HepG2 (cell line): ENCODE measurements at regions not wholly inside any gene's neighbourhood (a gene's known extent, or its start where the extent isn't known, plus 50 kb on each side); places are given as distances from the start of the nearest gene placed in this dataset.

Experiments
- ATAC-seq: fragments of 200-7000 bp; cut with Tn5 transposase; 3 replicates; pipeline ENCODE4 v1.9.1; 2020; ENCODE audit warnings: mild to moderate bottlenecking, moderate library complexity
- BruUV-seq: library from RNA; stranded (reverse); fragments of 400-500 nt; replicated peaks from 2 replicates; lab custom pipeline; 2021; lab: Mats Ljungman, UMichigan
- CTCF ChIA-PET: fragments of 300-600 bp; formaldehyde crosslinking; extraction: SDS; loops from one replicate; lab custom pipeline; 2021; ENCODE audit warnings: low total read pairs, inconsistent platforms, low intra/inter-chr PET ratio; lab: Yijun Ruan, JAX
- POLR2A ChIA-PET: fragments of 350-600 bp; sonication (Branson Sonifier 250); formaldehyde crosslinking; loops from one replicate; lab custom pipeline; 2020; ENCODE audit warnings: antibody characterized with exemption, inconsistent platforms; lab: Yijun Ruan, JAX
- DNase-seq: peaks from one replicate; pipeline ENCODE4 v3.0.0-alpha.2; 2015; ENCODE audit warnings: low spot score
- FAIRE-seq: peaks from 3 replicates; lab custom pipeline; 2011; peaks lifted over from hg19 to GRCh38; lab: Jason Lieb, UNC
- H2AFZ ChIP-seq: one replicate; pipeline ENCODE4 v1.6.1; 2011; ENCODE audit warnings: low read length, inconsistent platforms
- H3K27ac ChIP-seq: fragments of 300-600 bp; 3 replicates; pipeline ENCODE4 v1.8.0; 2011; ENCODE audit warnings: mixed run types, mild to moderate bottlenecking, mixed read lengths, low read length, inconsistent platforms; ENCODE audit not compliant: insufficient read depth; ENCODE audit errors: extremely low read length
- H3K27me3 ChIP-seq, 2 experiments: fragments of 200-600 bp in 1 of 2; 2 replicates in 1 of 2; 3 replicates in 1 of 2; pipeline versions ENCODE4 v1.6.0 to v1.8.0; 2011; ENCODE audit warnings: low read length in 2 of 2, mild to moderate bottlenecking in 2 of 2, moderate library complexity in 2 of 2, inconsistent platforms in 1 of 2; ENCODE audit not compliant: insufficient read depth in 2 of 2, control insufficient read depth in 1 of 2
- H3K36me3 ChIP-seq, 2 experiments: fragments of 200-600 bp in 1 of 2; replicated peaks in 1 of 2; 2 replicates in 1 of 2; 3 replicates in 1 of 2; pipeline versions ENCODE4 v1.5.1 to v1.8.0; 2011; ENCODE audit warnings: low read length in 2 of 2, inconsistent platforms in 1 of 2; ENCODE audit not compliant: insufficient read depth in 2 of 2, control insufficient read depth in 1 of 2
- H3K4me1 ChIP-seq: 2 replicates; pipeline ENCODE4 v1.5.1; 2012; ENCODE audit warnings: low read length, inconsistent platforms; ENCODE audit not compliant: insufficient read depth
- H3K4me2 ChIP-seq: 2 replicates; pipeline ENCODE4 v1.6.0; 2011; ENCODE audit warnings: low read depth, low read length, inconsistent platforms
- H3K4me3 ChIP-seq, 3 experiments: fragments of 200-600 bp in 1 of 3; sonication (generic), shearing (Covaris generic) in 1 of 3; replicated peaks in 1 of 3; 2 replicates each; pipeline ENCODE4 v1.5.1; 2011 to 2016; ENCODE audit warnings: low read length in 3 of 3, inconsistent platforms in 2 of 3, low read depth in 2 of 3, mild to moderate bottlenecking in 2 of 3, control low read depth in 1 of 3, mixed read lengths in 1 of 3; ENCODE audit not compliant: insufficient read depth in 1 of 3
- H3K79me2 ChIP-seq: one replicate; pipeline ENCODE4 v1.6.1; 2011; ENCODE audit warnings: low read length, inconsistent platforms; ENCODE audit not compliant: insufficient read depth
- H3K9ac ChIP-seq: 2 replicates; pipeline ENCODE4 v1.6.0; 2011; ENCODE audit warnings: mild to moderate bottlenecking, low read depth, low read length, inconsistent platforms; ENCODE audit not compliant: insufficient read depth
- H3K9me3 ChIP-seq: 2 replicates; pipeline ENCODE4 v1.5.1; 2012; ENCODE audit warnings: mild to moderate bottlenecking, low read length
- H4K20me1 ChIP-seq: 2 replicates; pipeline ENCODE4 v1.6.0; 2011; ENCODE audit warnings: inconsistent platforms, mild to moderate bottlenecking, low read length, moderate library complexity; ENCODE audit not compliant: insufficient read depth
- ADNP ChIP-seq: sonication (generic); formaldehyde crosslinking; IDR thresholded peaks from 2 replicates; pipeline ENCODE4 v1.4.0; 2020; ENCODE audit warnings: missing genetic modification reagents
- ATF1 ChIP-seq: IDR thresholded peaks from 2 replicates; pipeline ENCODE4 v1.6.1; 2016; ENCODE audit warnings: mild to moderate bottlenecking, control low read depth
- EZH2 ChIP-seq: conservative IDR thresholded peaks from 2 replicates; pipeline ENCODE4 v1.6.1; 2012; ENCODE audit warnings: mild to moderate bottlenecking, low read depth, low read length, moderate library complexity
- HMG20A ChIP-seq: IDR thresholded peaks from 2 replicates; pipeline ENCODE4 v1.6.1; 2016; ENCODE audit warnings: borderline replicate concordance
- NFE2L2 ChIP-seq: fragments of 150-350 bp; IDR thresholded peaks from 2 replicates; pipeline ENCODE4 v1.6.1; 2014; ENCODE audit warnings: low read length
- SCMH1 ChIP-seq: sonication (generic); formaldehyde crosslinking; IDR thresholded peaks from 2 replicates; pipeline ENCODE4 v1.9.0; 2021; ENCODE audit warnings: missing genetic modification reagents, mild to moderate bottlenecking, borderline replicate concordance
- ZKSCAN1 ChIP-seq: fragments of 150-350 bp; IDR thresholded peaks from 2 replicates; pipeline ENCODE4 v1.6.1; 2014; ENCODE audit warnings: low read length
- ZNF256 ChIP-seq: sonication (generic); formaldehyde crosslinking; conservative IDR thresholded peaks from 2 replicates; pipeline ENCODE4 v1.4.0; 2020; ENCODE audit warnings: missing genetic modification reagents
- ZNF501 ChIP-seq: sonication (generic); formaldehyde crosslinking; IDR thresholded peaks from 2 replicates; pipeline ENCODE4 v1.5.1; 2020; ENCODE audit warnings: mild to moderate bottlenecking, moderate library complexity, missing genetic modification reagents
- ZNF546 ChIP-seq: sonication (generic); formaldehyde crosslinking; conservative IDR thresholded peaks from 2 replicates; pipeline ENCODE4 v1.8.1; 2023; ENCODE audit warnings: mild to moderate bottlenecking, missing genetic modification reagents
- WGBS: methylation state at CpG from one replicate; pipeline ENCODE4 v1.1.6; 2017; ENCODE audit warnings: low lambda C conversion rate; 5-methylcytosine and 5-hydroxymethylcytosine counted together
- in situ Hi-C: cut with HindIII; loops from 2 replicates; pipeline ENCODE4 v1.10.0; 2017; ENCODE audit warnings: low pct_unique_long_range_greater_than_20kb; ENCODE audit not compliant: extremely low pct_ligation_motif_present
- intact Hi-C: fragments of 100-400 bp; cut with micrococcal nuclease; formaldehyde crosslinking; loops from one replicate; pipeline ENCODE4 v1.10.0; 2022; ENCODE audit not compliant: unreplicated experiment
- TF ChIP-seq, protein P1 (sequence below): sonication (generic); formaldehyde crosslinking; IDR thresholded peaks from 2 replicates; pipeline ENCODE4 v1.8.0; 2022; ENCODE audit warnings: mild to moderate bottlenecking, missing genetic modification reagents, borderline replicate concordance
- TF ChIP-seq, protein P2 (sequence below): sonication (generic); formaldehyde crosslinking; IDR thresholded peaks from 2 replicates; pipeline ENCODE4 v1.9.0; 2021; ENCODE audit warnings: missing genetic modification reagents, mild to moderate bottlenecking, borderline replicate concordance
- TF ChIP-seq, protein P3 (sequence below): sonication (generic); formaldehyde crosslinking; IDR thresholded peaks from 2 replicates; pipeline ENCODE4 v1.4.0; 2020; ENCODE audit warnings: missing genetic modification reagents
- TF ChIP-seq, protein P4 (sequence below): sonication (generic); formaldehyde crosslinking; IDR thresholded peaks from 2 replicates; pipeline ENCODE4 v1.8.1; 2023; ENCODE audit warnings: mild to moderate bottlenecking, missing genetic modification reagents

DNA sequence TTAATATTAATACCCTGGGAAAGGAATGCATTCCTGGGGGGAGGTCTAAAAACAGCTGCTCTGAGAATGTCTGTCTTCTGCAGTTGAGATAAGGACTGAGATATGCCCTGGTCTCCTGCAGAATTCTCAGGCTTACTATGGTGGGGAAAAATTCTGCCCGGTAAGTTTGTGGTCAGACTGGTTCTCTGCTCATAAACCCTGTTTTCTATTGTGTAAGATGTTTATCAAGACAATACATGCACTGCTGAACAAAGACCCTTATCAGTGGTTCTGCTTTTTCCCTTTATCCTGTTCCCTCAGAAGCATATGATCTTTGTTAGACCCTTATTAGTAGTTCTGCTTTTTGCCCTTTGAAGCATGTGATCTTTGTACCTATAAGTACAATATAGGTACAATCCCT, 494.6 kb downstream of the CNTN6 start (continued):
- TF ChIP-seq, protein P1, sequence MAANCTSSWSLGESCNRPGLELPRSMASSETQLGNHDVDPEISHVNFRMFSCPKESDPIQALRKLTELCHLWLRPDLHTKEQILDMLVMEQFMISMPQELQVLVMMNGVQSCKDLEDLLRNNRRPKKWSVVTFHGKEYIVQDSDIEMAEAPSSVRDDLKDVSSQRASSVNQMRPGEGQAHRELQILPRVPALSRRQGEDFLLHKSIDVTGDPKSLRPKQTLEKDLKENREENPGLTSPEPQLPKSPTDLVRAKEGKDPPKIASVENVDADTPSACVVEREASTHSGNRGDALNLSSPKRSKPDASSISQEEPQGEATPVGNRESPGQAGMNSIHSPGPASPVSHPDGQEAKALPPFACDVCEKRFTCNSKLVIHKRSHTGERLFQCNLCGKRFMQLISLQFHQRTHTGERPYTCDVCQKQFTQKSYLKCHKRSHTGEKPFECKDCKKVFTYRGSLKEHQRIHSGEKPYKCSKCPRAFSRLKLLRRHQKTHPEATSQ, result no peak
- TF ChIP-seq EZH2 (no peak), HMG20A (CRISPR knock-in tag) (no peak)

DNA sequence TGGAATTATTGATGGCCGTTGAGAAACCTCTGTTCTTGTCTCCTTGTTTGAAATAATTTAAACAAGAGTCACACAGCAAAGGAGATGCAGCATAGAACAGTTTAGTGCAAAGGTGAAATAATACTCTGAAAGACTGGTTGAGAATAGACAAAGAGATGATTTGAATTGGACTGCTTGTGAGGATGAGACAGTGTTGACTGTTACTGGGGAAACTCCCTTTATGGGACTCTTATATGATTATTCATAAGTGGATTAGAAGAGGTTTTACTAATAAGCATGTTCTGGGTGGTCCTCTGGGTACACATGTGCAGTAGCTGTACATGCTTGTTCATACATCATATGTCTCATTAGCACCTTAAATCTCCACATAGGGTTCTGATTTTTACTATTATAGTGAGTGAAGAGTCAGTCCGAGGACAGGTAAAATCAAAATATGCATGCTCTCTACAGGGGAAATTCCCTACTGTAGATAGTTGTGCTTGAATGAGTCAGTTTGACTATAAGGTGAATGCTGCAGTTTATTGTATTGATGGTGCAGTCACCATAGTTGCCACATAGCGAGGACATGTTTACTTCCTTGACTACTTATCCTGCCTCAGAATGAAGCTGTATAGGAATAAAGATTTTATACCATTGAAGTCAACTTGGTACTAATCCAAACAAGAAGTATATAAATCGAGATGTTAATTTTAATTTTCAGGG, 498.7 kb downstream of the CNTN6 start:
- POLR2A ChIA-PET, result no interaction called here
- no peak for FAIRE-seq
- no peaks in the 10 kb centered on the region for H3K79me2 ChIP-seq
- no peak for ATAC-seq
- intact Hi-C loops, result no loop called here
- H3K27ac ChIP-seq, result no peak overlapping the region
- no peaks in the 10 kb centered on the region for H3K27me3 ChIP-seq
- H2AFZ ChIP-seq, result no peak overlapping the region
- H3K4me1 ChIP-seq, result no peaks in the 10 kb centered on the region
- no peak for DNase-seq
- no peaks in the 10 kb centered on the region for H4K20me1 ChIP-seq
- H3K4me2 ChIP-seq, result no peak overlapping the region
- H3K36me3 ChIP-seq, result no peaks in the 10 kb centered on the region
- WGBS, result 3% methylated on average over 4 of the region's 4 CpGs
- in situ Hi-C loops, result no loop called here
- H3K9ac ChIP-seq, result no peak overlapping the region
- CTCF ChIA-PET, result interaction anchor here (0.6 kb wide), 1 partner anchor 107 kb away, joined by 3 read pairs; no protein-coding TSS in a partner anchor
- BruUV-seq, result no TSS peak
- TF ChIP-seq ADNP (CRISPR knock-in tag), result no peak
- TF ChIP-seq ZKSCAN1, result no peak
- TF ChIP-seq, protein P2, sequence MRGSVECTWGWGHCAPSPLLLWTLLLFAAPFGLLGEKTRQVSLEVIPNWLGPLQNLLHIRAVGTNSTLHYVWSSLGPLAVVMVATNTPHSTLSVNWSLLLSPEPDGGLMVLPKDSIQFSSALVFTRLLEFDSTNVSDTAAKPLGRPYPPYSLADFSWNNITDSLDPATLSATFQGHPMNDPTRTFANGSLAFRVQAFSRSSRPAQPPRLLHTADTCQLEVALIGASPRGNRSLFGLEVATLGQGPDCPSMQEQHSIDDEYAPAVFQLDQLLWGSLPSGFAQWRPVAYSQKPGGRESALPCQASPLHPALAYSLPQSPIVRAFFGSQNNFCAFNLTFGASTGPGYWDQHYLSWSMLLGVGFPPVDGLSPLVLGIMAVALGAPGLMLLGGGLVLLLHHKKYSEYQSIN, result no peak
- TF ChIP-seq, protein P3, sequence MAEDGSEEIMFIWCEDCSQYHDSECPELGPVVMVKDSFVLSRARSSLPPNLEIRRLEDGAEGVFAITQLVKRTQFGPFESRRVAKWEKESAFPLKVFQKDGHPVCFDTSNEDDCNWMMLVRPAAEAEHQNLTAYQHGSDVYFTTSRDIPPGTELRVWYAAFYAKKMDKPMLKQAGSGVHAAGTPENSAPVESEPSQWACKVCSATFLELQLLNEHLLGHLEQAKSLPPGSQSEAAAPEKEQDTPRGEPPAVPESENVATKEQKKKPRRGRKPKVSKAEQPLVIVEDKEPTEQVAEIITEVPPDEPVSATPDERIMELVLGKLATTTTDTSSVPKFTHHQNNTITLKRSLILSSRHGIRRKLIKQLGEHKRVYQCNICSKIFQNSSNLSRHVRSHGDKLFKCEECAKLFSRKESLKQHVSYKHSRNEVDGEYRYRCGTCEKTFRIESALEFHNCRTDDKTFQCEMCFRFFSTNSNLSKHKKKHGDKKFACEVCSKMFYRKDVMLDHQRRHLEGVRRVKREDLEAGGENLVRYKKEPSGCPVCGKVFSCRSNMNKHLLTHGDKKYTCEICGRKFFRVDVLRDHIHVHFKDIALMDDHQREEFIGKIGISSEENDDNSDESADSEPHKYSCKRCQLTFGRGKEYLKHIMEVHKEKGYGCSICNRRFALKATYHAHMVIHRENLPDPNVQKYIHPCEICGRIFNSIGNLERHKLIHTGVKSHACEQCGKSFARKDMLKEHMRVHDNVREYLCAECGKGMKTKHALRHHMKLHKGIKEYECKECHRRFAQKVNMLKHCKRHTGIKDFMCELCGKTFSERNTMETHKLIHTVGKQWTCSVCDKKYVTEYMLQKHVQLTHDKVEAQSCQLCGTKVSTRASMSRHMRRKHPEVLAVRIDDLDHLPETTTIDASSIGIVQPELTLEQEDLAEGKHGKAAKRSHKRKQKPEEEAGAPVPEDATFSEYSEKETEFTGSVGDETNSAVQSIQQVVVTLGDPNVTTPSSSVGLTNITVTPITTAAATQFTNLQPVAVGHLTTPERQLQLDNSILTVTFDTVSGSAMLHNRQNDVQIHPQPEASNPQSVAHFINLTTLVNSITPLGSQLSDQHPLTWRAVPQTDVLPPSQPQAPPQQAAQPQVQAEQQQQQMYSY (CRISPR knock-in tag), result no peak
- TF ChIP-seq ZNF256, result no peak
- TF ChIP-seq ZNF546 (CRISPR knock-in tag), result no peak
- TF ChIP-seq, protein P4, sequence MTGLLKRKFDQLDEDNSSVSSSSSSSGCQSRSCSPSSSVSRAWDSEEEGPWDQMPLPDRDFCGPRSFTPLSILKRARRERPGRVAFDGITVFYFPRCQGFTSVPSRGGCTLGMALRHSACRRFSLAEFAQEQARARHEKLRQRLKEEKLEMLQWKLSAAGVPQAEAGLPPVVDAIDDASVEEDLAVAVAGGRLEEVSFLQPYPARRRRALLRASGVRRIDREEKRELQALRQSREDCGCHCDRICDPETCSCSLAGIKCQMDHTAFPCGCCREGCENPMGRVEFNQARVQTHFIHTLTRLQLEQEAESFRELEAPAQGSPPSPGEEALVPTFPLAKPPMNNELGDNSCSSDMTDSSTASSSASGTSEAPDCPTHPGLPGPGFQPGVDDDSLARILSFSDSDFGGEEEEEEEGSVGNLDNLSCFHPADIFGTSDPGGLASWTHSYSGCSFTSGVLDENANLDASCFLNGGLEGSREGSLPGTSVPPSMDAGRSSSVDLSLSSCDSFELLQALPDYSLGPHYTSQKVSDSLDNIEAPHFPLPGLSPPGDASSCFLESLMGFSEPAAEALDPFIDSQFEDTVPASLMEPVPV (CRISPR knock-in tag), result no peak
- no peak for TF ChIP-seq ZNF501 (CRISPR knock-in tag)
- TF ChIP-seq SCMH1, result no peak
- no peak for TF ChIP-seq ATF1
- TF ChIP-seq NFE2L2, result no peak
- no peak overlapping the region for H3K4me3 ChIP-seq
- peaks cover 81% of the 10 kb centered on the region for H3K9me3 ChIP-seq
